Motor neuron (in vitro differentiated cells): ENCODE measurements at regions not wholly inside any gene's neighbourhood (a gene's known extent, or its start where the extent isn't known, plus 50 kb on each side); places are given as distances from the start of the nearest gene placed in this dataset.
"Not testable (repeated sequence)": the region's sequence is repeated elsewhere in the genome, so short reads cannot be mapped to it uniquely, and the experiment has no call there.

ENCODE experiments used
- ATAC-seq, 8 experiments: fragments of 200-7000 bp; cut with Tn5 transposase; replicated peaks in 6 of 8; 2 replicates each; pipeline ENCODE4 v1.8.0; 2021; ENCODE audit warnings: mild to moderate bottlenecking in 8 of 8, moderate library complexity in 8 of 8
- H3K27ac ChIP-seq, 2 donors: fragments of 250-450 bp; sonication (Bioruptor Pico); 2 replicates each; pipeline ENCODE4 v1.9.0; 2021; ENCODE audit warnings: antibody characterized with exemption in 2 of 2, mild to moderate bottlenecking in 2 of 2, moderate library complexity in 1 of 2
- H3K4me1 ChIP-seq, 2 donors: fragments of 250-450 bp; sonication (Bioruptor Pico); replicated peaks in 1 of 2; 2 replicates each; pipeline ENCODE4 v1.6.1; 2021; ENCODE audit warnings: antibody characterized with exemption in 2 of 2, mild to moderate bottlenecking in 2 of 2, moderate library complexity in 1 of 2
- H3K4me3 ChIP-seq, 5 donors: fragments of 250-450 bp; sonication (Bioruptor Pico); 2 replicates each; pipeline ENCODE4 v1.9.0; 2021; ENCODE audit warnings: antibody characterized with exemption in 5 of 5, mild to moderate bottlenecking in 5 of 5, moderate library complexity in 4 of 5
- WGBS, 10 experiments: fragments of 450-650 bp; shearing (Covaris generic); methylation state at CpG; one replicate each; pipeline ENCODE4 v1.0.0; 2022; 5-methylcytosine and 5-hydroxymethylcytosine counted together
- in situ Hi-C, 9 experiments: fragments of 400-800 bp; cut with MboI; loops; one replicate each; pipeline ENCODE4 v1.15.0; 2021; ENCODE audit warnings: low sequenced_read_pairs in 9 of 9, low pct_unique_long_range_greater_than_20kb in 2 of 9; ENCODE audit not compliant: unreplicated experiment in 9 of 9

- H3K4me1 ChIP-seq = peaks cover 0 to 5% of the 10 kb centered on the region in 2 donors
- H3K27ac ChIP-seq = no peak overlapping the region
- WGBS, 10 experiments = 75 to 100% (median 86%) methylated on average over 1 to 2 of the region's 2 CpGs; no CpG with 5 or more reads in 3 of the 10 experiments
- peak in 1 of 8 experiments; percentile 21 for ATAC-seq
- H3K4me3 ChIP-seq = no peak overlapping the region
- in situ Hi-C loops = loop anchor here in 3 of 9 experiments (5.0 to 25.0 kb wide), 3 partner anchors 100 to 110 kb away; partner anchors contain the start of gene LMNB1 (in 2 of the 3)
Observed at GRCh38 chr5:126677121-126677520, 76.4 kb downstream of the PHAX start.

DNA sequence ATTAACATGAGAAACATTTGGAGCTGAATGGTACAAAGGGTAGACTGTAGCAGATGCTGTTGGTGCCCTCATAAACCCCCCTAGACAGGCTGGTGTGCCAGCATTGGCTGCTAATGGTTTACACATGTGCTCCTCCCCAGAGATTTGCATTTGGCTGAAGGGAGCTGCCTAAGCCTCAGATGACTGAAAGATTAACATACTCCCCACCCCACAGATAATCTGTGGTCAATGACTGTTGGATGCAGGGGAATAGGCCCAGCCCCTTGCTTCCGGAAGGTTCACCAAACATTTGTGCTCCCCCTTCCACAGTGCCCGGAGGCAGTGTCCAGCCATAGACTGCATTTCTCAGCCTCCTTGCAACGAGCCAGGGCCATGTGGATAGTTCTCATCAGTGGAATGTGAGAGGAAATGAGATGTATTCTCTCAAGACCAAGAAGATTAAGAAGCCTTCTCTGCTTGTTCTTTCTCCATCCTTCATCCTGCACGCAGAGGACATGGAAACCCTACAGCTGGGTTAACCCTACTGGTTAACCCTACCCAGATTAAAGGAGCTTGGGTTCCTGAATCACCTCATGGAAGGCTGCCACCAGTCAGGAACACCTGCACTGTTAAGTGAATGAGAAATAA is 79.6 kb downstream of the PHAX start:
- peak; percentile 50 to 98 (median 92) for ATAC-seq
- Histone ChIP-seq H3K4me1 (peaks cover 0 to 5% of the 10 kb centered on the region in 2 donors), H3K27ac (no peak overlapping the region), H3K4me3 (no peak overlapping the region)
- 0 to 80% (median 25%) methylated on average over 1 to 4 of the region's 4 CpGs; no CpG with 5 or more reads in 2 of the 10 experiments for whole genome bisulfite sequencing, 10 experiments
- in situ Hi-C loops = loop anchor here in 1 of 9 experiments (25.0 kb wide), 1 partner anchor 107 kb away; the partner anchor contains the start of gene LMNB1

DNA sequence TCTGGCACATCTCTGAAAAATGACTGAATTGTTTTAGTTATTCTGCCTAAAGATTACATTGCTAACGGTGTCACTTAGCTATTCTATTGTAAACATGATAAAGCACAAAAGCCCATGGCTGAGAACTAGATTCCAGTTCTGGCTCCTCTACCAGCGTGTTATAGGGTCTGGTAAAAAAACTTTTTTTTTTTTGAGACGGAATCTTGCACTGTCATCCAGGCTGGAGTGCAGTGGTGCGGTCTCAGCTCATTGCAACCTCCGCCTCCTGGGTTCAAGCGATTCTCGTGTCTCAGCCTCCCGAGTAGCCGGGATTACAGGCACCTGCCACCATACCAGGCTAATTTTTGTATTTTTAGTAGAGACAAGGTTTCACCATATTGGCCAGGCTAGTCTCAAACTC is 80.6 kb downstream of the PHAX start:
- not testable (repeated sequence) for H3K27ac ChIP-seq, H3K4me3 ChIP-seq, H3K4me1 ChIP-seq
- WGBS, 10 experiments = 63 to 97% (median 90%) methylated on average over 3 to 9 of the region's 9 CpGs; no CpG with 5 or more reads in 2 of the 10 experiments
- in situ Hi-C loops = loop anchor here in 1 of 9 experiments (25.0 kb wide), 1 partner anchor 106 kb away; the partner anchor contains the start of gene LMNB1
- peak in 1 of 8 experiments; percentile 32 for ATAC-seq

GRCh38 chr5:126681970-126682369 is 81.2 kb downstream of the PHAX start:
- no peak overlapping the region for H3K4me3 ChIP-seq
- ATAC-seq = no peak
- no peak overlapping the region for H3K27ac ChIP-seq
- in situ Hi-C loops = loop anchor here in 1 of 9 experiments (25.0 kb wide), 1 partner anchor 105 kb away; the partner anchor contains the start of gene LMNB1
- WGBS, 10 experiments = 75 to 100% (median 93%) methylated on average over 3 to 6 of the region's 6 CpGs; no CpG with 5 or more reads in 1 of the 10 experiments
- peaks cover 0 to 5% of the 10 kb centered on the region in 2 donors for H3K4me1 ChIP-seq

DNA sequence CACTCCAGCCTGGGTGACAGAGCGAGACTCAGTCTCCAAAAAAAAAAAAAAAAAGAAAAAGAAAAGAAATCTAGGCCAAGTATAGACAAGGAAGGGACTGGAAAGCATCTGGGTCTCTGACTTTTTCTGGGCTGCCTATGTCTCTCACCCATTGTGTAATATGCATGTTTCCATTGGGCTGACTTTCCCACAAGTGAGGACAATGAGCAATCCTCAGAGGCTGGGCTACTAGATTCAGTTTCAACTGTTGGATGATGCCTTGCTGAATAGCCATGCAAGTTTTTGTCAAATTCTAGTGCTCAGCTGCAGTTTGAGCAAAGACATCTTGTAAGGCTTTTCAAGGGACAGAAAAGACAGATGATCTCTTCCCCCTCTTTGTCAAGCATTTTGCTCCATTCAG is 82.1 kb downstream of the PHAX start:
- ATAC-seq = no peak
- no peak overlapping the region for H3K4me3 ChIP-seq
- no peak overlapping the region for H3K27ac ChIP-seq
- in situ Hi-C loops = loop anchor here in 1 of 9 experiments (25.0 kb wide), 1 partner anchor 104 kb away; the partner anchor contains the start of gene LMNB1
- WGBS, 10 experiments = 83 to 100% (median 100%) methylated on average over 1 of the region's 1 CpG; no CpG with 5 or more reads in 6 of the 10 experiments
- H3K4me1 ChIP-seq = peaks cover 0 to 5% of the 10 kb centered on the region in 2 donors

DNA sequence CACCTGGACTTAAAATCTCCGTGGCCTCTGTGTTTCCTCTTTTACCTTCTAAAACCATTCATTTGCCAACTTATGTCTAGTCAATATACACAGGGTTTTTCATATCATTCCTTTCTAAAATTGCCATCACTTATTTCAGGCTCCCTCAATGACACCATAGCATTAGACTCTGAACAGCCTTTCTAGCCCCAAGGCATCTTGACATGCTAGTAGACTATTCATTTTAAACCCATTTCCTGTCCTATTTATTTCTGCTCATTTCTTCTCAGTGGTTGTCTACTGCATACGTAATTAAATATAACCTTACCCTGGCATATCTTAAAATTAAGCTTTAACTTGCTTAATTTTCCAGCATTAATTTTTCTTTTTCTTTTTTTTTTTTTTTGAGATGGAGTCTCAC is 83.2 kb downstream of the PHAX start:
- H3K4me3 ChIP-seq = no peak overlapping the region
- 9 to 96% (median 88%) methylated on average over 1 to 2 of the region's 2 CpGs; no CpG with 5 or more reads in 3 of the 10 experiments for WGBS, 10 experiments
- no peak for ATAC-seq
- in situ Hi-C loops = loop anchor here in 1 of 9 experiments (25.0 kb wide), 1 partner anchor 103 kb away; the partner anchor contains the start of gene LMNB1
- H3K27ac ChIP-seq = no peak overlapping the region
- H3K4me1 ChIP-seq = peaks cover 0 to 5% of the 10 kb centered on the region in 2 donors

GRCh38 chr5:126684656-126685442 is 84.1 kb downstream of the PHAX start:
- not testable (repeated sequence) for H3K4me1 ChIP-seq, H3K27ac ChIP-seq, ATAC-seq, H3K4me3 ChIP-seq
- WGBS, 10 experiments = 69 to 100% (median 94%) methylated on average over 1 to 8 of the region's 13 CpGs; no CpG with 5 or more reads in 1 of the 10 experiments
- in situ Hi-C loops = loop anchor here in 1 of 9 experiments (25.0 kb wide), 1 partner anchor 102 kb away; the partner anchor contains the start of gene LMNB1

DNA sequence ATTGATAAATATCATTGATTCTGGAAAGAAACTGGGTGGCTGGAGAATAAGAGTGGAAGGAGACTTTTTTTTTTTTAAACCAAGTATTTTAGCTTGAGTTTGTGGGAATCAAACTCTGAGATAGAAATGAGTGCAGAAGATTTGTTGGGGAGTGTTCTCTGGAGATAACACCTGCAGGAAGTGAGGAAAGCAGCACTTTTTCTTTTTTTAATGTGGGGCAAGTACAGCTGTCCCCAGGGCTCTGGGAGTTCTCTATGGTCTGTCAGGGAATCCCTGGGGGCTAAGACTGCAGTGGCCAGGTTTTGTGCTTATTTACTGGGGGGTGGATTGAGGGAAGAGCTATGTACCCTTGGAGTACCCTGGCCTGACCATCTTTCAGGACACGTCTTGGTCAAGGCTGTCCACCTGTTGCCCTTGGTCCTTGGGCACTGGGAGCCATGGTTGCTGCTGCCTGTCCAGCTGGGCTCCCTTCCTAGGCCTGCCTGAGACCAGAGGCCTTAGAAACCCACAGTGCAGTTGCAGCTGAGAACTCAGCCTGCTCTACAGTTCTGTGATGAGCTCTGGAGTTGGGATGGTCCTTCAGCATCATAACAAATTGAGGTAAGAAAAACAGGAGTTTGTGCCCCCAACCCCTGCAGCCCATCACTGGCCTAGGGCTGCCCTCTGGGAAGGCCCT is 85.8 kb downstream of the PHAX start:
- WGBS, 10 experiments = no CpG with 5 or more reads among the region's 1 CpG
- in situ Hi-C loops = loop anchor here in 1 of 9 experiments (25.0 kb wide), 1 partner anchor 101 kb away; the partner anchor contains the start of gene LMNB1
- ATAC-seq = no peak
- no peak overlapping the region for H3K4me3 ChIP-seq
- H3K27ac ChIP-seq = no peak overlapping the region
- H3K4me1 ChIP-seq = no peaks in the 10 kb centered on the region

DNA sequence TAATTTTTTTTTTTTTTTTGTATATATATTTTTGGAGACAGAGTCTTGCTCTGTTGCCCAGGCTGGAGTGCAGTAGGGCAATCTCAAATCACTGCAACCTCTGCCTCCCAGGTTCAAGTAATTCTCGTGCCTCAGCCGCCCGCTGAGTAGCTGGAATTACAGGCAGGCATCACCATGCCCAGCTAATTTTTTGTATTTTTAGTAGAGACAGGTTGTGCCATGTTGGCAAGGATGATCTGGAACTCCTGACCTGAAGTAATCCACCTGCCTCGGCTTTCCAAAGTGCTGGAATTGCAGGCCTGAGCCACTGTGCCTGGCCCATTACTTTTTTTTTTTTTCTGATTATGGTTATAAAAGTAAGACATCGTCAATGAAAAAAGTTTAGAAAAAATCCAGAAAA is 84.0 kb upstream of the LMNB1 start:
- ATAC-seq = no peak
- no peak overlapping the region for H3K4me3 ChIP-seq
- peaks cover 0 to 4% of the 10 kb centered on the region in 2 donors for H3K4me1 ChIP-seq
- H3K27ac ChIP-seq = no peak overlapping the region
- in situ Hi-C loops = loop anchor here in 1 of 9 experiments (25.0 kb wide), 1 partner anchor 94 kb away; the partner anchor contains the start of gene LMNB1
- 36 to 100% (median 92%) methylated on average over 1 to 5 of the region's 5 CpGs; no CpG with 5 or more reads in 1 of the 10 experiments for WGBS, 10 experiments

DNA sequence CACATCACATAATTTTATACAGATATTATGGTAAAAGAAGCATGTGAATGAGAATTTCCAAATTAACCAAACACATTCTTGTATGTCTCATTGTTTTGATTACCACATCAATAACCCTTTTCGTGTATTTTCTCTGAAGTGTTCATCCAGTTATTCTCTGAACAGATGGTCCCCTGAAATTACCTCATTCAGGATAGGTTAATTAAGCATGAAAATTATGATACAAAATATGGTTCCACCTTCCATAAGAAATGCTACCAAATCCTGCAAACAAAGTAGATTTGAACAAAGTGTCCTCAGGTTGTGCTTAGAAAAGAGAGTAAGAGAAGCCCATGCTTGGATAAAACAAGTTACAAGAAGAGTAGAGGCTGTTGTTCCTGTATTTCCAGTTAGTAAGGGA is 83.1 kb upstream of the LMNB1 start:
- Histone ChIP-seq H3K27ac (no peak overlapping the region), H3K4me3 (no peak overlapping the region), H3K4me1 (peaks cover 0 to 4% of the 10 kb centered on the region in 2 donors)
- ATAC-seq = no peak
- in situ Hi-C loops = loop anchor here in 1 of 9 experiments (25.0 kb wide), 1 partner anchor 93 kb away; the partner anchor contains the start of gene LMNB1
- WGBS, 10 experiments = 50 to 100% (median 82%) methylated on average over 1 of the region's 1 CpG; no CpG with 5 or more reads in 3 of the 10 experiments

- 0 to 92% (median 40%) methylated on average over 1 to 2 of the region's 2 CpGs; no CpG with 5 or more reads in 3 of the 10 experiments for WGBS, 10 experiments
- H3K4me1 ChIP-seq = peaks cover 0 to 4% of the 10 kb centered on the region in 2 donors
- in situ Hi-C loops = loop anchor here in 1 of 9 experiments (25.0 kb wide), 1 partner anchor 93 kb away; the partner anchor contains the start of gene LMNB1
- ATAC-seq = no peak
- no peak overlapping the region for H3K27ac ChIP-seq
- no peak overlapping the region for H3K4me3 ChIP-seq
Observed at GRCh38 chr5:126694403-126694802, 82.5 kb upstream of the LMNB1 start.

DNA sequence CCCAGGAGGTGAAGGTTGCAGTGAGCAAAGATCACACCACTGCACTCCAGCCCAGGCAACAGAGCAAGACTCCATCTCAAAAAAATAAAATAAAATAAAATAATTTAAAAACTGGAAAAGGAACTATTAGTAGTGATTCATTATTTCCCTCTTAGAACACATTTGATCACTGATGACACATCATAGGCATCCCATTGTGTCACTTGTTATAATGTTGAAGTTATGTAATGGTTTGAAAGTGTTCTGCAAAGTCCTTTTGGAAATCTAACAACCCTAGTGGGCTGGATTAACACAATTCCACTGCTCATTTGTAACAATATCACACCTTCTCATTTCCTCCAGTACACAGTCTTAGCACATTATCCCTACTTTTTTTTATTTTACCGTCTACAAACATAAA is 81.8 kb upstream of the LMNB1 start:
- 18 to 100% (median 100%) methylated on average over 1 of the region's 1 CpG; no CpG with 5 or more reads in 1 of the 10 experiments for WGBS, 10 experiments
- peaks cover 0 to 4% of the 10 kb centered on the region in 2 donors for H3K4me1 ChIP-seq
- no peak overlapping the region for H3K27ac ChIP-seq
- ATAC-seq = no peak
- H3K4me3 ChIP-seq = no peak overlapping the region
- in situ Hi-C loops = loop anchor here in 1 of 9 experiments (25.0 kb wide), 1 partner anchor 92 kb away; the partner anchor contains the start of gene LMNB1
